ENCODE measurements at regions not wholly inside any gene's neighbourhood (a gene's known extent, or its start where the extent isn't known, plus 50 kb on each side); places are given as distances from the start of the nearest gene placed in this dataset.

DNA sequence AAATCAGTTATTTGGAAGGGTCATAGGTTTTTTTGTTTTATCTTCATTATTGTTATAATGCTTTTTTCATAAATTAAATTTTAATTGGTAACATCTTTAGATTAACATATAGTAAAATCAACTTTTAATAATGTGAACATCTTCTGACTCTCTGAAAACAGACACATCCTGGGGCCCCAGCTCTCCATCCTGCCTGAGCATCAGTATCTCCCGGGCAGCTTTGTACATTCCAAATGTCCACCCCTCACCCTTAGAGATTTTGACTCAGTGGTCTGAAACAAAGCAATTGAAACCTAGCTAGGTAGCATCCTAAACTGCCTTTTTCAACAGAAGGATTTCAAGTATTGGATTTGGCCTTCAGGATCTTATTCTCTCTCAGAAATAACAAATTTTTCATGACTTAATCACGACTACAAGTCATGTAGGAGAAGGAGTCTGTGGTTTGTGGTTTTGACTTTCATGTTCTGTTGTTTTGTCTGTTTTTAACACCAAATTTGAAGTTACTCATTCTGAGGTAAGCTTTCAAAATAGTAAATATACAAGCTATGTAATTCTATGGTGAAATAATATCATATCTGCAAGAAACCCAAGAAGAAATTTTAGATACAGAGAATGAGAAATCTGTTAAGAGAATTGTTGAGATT, 147.3 kb upstream of the UBE2E2 start:
- ATAC-seq (ENCODE audit: insufficient read depth, low read depth) = peak; percentile 74
- no peak for DNase-seq
- Histone ChIP-seq H3K4me3 (ENCODE audit: low read depth in 1 of 2, low read length in 2 of 2) (no peak overlapping the region), H3K4me2 (ENCODE audit: insufficient read depth, low read length) (no peak overlapping the region), H3K4me1 (ENCODE audit: insufficient read depth, low read length) (peaks cover 14% of the 10 kb centered on the region), H3K27me3 (ENCODE audit: insufficient read depth, low read length, poor library complexity) (no peaks in the 10 kb centered on the region), H3K9ac (ENCODE audit: low read depth, low read length) (no peak overlapping the region), H3K36me3 (ENCODE audit: insufficient read depth, low read length) (no peaks in the 10 kb centered on the region), H3K9me3 (ENCODE audit: insufficient read depth, low read length, severe bottlenecking) (no peaks in the 10 kb centered on the region), H4K20me1 (ENCODE audit: insufficient read depth, low read length) (no peaks in the 10 kb centered on the region), H3K79me2 (ENCODE audit: insufficient read depth, low read length) (no peaks in the 10 kb centered on the region), H2AFZ (ENCODE audit: low read depth, low read length) (no peak overlapping the region), H3K27ac (ENCODE audit: low read length) (no peak overlapping the region)
- TF ChIP-seq, protein P1, sequence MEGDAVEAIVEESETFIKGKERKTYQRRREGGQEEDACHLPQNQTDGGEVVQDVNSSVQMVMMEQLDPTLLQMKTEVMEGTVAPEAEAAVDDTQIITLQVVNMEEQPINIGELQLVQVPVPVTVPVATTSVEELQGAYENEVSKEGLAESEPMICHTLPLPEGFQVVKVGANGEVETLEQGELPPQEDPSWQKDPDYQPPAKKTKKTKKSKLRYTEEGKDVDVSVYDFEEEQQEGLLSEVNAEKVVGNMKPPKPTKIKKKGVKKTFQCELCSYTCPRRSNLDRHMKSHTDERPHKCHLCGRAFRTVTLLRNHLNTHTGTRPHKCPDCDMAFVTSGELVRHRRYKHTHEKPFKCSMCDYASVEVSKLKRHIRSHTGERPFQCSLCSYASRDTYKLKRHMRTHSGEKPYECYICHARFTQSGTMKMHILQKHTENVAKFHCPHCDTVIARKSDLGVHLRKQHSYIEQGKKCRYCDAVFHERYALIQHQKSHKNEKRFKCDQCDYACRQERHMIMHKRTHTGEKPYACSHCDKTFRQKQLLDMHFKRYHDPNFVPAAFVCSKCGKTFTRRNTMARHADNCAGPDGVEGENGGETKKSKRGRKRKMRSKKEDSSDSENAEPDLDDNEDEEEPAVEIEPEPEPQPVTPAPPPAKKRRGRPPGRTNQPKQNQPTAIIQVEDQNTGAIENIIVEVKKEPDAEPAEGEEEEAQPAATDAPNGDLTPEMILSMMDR (IDR thresholded peaks at IDR 0.05; ENCODE audit: borderline replicate concordance, extremely low read depth, low read length, poor library complexity, severe bottlenecking) = no peak
- no peak for TF ChIP-seq EZH2 (IDR thresholded peaks at IDR 0.05; ENCODE audit: borderline replicate concordance, low read depth, low read length, severe bottlenecking)

DNA sequence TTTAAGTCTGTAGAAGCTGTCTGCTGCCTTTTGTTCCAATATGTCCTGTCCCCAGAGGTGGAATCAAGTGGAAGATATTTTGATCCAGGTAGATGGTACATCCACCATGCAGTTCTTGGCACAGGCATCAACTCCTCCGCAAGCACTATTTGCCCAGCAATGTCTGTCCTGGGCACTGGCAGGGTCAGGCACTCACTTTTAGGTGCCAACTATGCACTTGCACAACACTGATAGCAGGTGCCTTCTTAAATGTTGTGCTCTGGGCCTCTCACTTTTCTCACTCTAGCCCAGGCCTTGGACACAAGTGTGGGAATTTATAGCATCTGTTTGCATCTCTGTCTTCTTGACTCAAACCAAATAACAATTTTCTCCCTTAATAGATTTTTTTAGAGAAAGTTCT, 140.5 kb upstream of the UBE2E2 start:
- Histone ChIP-seq H3K27ac (ENCODE audit: low read length) (no peak overlapping the region), H3K27me3 (ENCODE audit: insufficient read depth, low read length, poor library complexity) (no peaks in the 10 kb centered on the region), H3K4me2 (ENCODE audit: insufficient read depth, low read length) (no peak overlapping the region), H3K9ac (ENCODE audit: low read depth, low read length) (no peak overlapping the region), H4K20me1 (ENCODE audit: insufficient read depth, low read length) (no peaks in the 10 kb centered on the region), H3K79me2 (ENCODE audit: insufficient read depth, low read length) (no peaks in the 10 kb centered on the region), H3K4me3 (ENCODE audit: low read depth in 1 of 2, low read length in 2 of 2) (no peak overlapping the region), H3K4me1 (ENCODE audit: insufficient read depth, low read length) (no peaks in the 10 kb centered on the region), H2AFZ (ENCODE audit: low read depth, low read length) (no peak overlapping the region), H3K36me3 (ENCODE audit: insufficient read depth, low read length) (no peaks in the 10 kb centered on the region), H3K9me3 (ENCODE audit: insufficient read depth, low read length, severe bottlenecking) (no peaks in the 10 kb centered on the region)
- TF ChIP-seq, protein P1 (IDR thresholded peaks at IDR 0.05; ENCODE audit: borderline replicate concordance, extremely low read depth, low read length, poor library complexity, severe bottlenecking) = no peak
- no peak for TF ChIP-seq EZH2 (IDR thresholded peaks at IDR 0.05; ENCODE audit: borderline replicate concordance, low read depth, low read length, severe bottlenecking)
- ATAC-seq (ENCODE audit: insufficient read depth, low read depth) = no peak
- DNase-seq = no peak

DNA sequence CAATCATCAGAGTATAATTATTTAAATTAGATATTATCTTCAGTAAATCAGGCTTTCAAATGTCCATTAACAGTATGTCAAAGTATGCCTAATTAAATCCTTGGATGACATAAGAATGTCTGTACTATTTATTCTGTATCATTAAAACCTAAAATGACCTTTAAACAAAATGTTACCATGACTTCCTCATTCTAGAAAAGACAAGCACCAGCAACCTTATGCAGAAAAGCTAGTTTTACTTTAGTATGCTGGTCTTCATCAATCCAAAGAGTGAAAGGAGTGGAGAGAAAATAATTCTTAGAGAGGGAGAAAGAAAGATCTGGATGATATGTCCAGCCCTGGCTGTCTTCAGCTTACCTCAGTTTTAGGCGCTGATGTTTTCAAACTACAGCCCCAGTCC, 140.1 kb upstream of the UBE2E2 start:
- Histone ChIP-seq H3K4me1 (ENCODE audit: insufficient read depth, low read length) (no peaks in the 10 kb centered on the region), H2AFZ (ENCODE audit: low read depth, low read length) (no peak overlapping the region), H3K27me3 (ENCODE audit: insufficient read depth, low read length, poor library complexity) (no peaks in the 10 kb centered on the region), H4K20me1 (ENCODE audit: insufficient read depth, low read length) (no peaks in the 10 kb centered on the region), H3K79me2 (ENCODE audit: insufficient read depth, low read length) (no peaks in the 10 kb centered on the region), H3K27ac (ENCODE audit: low read length) (no peak overlapping the region), H3K4me2 (ENCODE audit: insufficient read depth, low read length) (no peak overlapping the region), H3K4me3 (ENCODE audit: low read depth in 1 of 2, low read length in 2 of 2) (no peak overlapping the region), H3K9me3 (ENCODE audit: insufficient read depth, low read length, severe bottlenecking) (no peaks in the 10 kb centered on the region), H3K36me3 (ENCODE audit: insufficient read depth, low read length) (no peaks in the 10 kb centered on the region), H3K9ac (ENCODE audit: low read depth, low read length) (no peak overlapping the region)
- no peak for TF ChIP-seq EZH2 (IDR thresholded peaks at IDR 0.05; ENCODE audit: borderline replicate concordance, low read depth, low read length, severe bottlenecking)
- TF ChIP-seq, protein P1 (IDR thresholded peaks at IDR 0.05; ENCODE audit: borderline replicate concordance, extremely low read depth, low read length, poor library complexity, severe bottlenecking) = no peak
- ATAC-seq (ENCODE audit: insufficient read depth, low read depth) (no peak), DNase-seq (no peak)

Data from DND-41 (cell line).